ENCODE measurements at regions not wholly inside any gene's neighbourhood (a gene's known extent, or its start where the extent isn't known, plus 50 kb on each side); places are given as distances from the start of the nearest gene placed in this dataset.

DNA sequence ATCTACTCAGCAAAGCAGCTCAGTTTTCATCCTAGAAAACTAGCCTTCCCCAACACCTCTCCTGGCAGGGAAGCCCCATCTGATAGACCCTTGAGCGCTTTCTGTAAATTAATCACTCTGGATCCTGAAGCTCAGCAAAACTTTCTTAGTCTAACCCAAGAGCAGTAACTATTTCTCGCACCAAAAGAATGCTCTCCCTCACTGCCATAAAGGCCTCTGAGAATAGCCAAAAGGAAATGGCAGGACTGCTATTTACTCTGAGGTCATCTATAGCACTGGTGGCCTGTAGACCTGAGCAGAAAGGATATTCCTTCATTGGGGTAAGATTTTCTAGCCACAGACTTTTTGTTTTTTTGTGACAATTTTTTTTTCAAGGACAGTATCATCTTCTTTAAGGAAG, 345.8 kb upstream of the ADAMTS9 start:
- Histone ChIP-seq H3K9me3 (ENCODE audit: control insufficient read depth, low read length) (no peaks in the 10 kb centered on the region), H3K36me3 (ENCODE audit: control insufficient read depth, insufficient read depth, low read length) (no peaks in the 10 kb centered on the region), H3K27me3 (ENCODE audit: control insufficient read depth, insufficient read depth, low read length, poor library complexity, severe bottlenecking) (no peaks in the 10 kb centered on the region), H3K4me1 (ENCODE audit: control insufficient read depth, insufficient read depth, low read length) (no peaks in the 10 kb centered on the region), H3K4me3 (ENCODE audit: low read length) (no peak overlapping the region), H3K9ac (ENCODE audit: extremely low read depth, low read length, poor library complexity, severe bottlenecking) (no peak overlapping the region), H3K27ac (ENCODE audit: low read depth, low read length) (no peak overlapping the region)
- Mint-ChIP-seq H3K36me3 (ENCODE audit: low read depth) (no peaks in the 10 kb centered on the region), H3K9me3 (no peaks in the 10 kb centered on the region), H3K27ac (no peak overlapping the region), H3K27me3 (ENCODE audit: insufficient read depth) (no peaks in the 10 kb centered on the region), H3K4me3 (no peak overlapping the region), H3K4me1 (peaks cover 11% of the 10 kb centered on the region)
- TF ChIP-seq, protein P1, sequence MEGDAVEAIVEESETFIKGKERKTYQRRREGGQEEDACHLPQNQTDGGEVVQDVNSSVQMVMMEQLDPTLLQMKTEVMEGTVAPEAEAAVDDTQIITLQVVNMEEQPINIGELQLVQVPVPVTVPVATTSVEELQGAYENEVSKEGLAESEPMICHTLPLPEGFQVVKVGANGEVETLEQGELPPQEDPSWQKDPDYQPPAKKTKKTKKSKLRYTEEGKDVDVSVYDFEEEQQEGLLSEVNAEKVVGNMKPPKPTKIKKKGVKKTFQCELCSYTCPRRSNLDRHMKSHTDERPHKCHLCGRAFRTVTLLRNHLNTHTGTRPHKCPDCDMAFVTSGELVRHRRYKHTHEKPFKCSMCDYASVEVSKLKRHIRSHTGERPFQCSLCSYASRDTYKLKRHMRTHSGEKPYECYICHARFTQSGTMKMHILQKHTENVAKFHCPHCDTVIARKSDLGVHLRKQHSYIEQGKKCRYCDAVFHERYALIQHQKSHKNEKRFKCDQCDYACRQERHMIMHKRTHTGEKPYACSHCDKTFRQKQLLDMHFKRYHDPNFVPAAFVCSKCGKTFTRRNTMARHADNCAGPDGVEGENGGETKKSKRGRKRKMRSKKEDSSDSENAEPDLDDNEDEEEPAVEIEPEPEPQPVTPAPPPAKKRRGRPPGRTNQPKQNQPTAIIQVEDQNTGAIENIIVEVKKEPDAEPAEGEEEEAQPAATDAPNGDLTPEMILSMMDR (conservative IDR thresholded peaks at IDR 0.05) = no peak
- 90 to 97% methylated on average over 2 of the region's 2 CpGs for WGBS, 2 experiments (ENCODE audit: insufficient coverage in 1 of 2, insufficient read length in 1 of 2)
- DNase-seq = no peak

DNA sequence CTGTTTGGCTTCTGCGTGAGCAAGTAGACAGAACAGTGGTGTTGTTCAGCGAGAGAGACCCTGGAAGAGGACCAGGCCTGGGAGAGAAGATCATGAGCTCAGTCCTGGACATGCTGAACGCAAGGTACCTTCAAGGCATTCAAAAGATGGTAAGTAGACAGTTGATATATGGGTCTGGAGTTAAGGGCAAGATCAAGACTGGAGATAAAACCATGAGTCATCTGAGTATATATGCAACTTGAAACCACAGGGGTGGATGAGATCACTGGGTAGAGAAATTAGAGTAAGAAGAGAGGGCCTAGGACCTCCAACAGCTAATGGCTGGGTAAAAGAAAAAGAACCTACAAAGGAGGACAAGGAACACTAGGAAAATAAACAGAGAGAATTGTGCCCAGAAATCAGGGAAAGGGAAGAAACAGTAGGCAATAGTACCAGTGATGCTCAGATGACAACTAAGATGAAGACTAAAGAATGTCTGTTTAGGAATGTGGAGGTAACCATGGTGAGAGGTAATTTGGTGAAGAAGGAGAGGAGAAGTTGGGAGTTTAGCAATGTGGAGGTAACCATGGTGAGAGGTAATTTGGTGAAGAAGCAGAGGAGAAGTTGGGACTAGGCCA, 343.2 kb upstream of the ADAMTS9 start:
- no peak for DNase-seq
- Mint-ChIP-seq H3K27me3 (ENCODE audit: insufficient read depth) (no peaks in the 10 kb centered on the region), H3K9me3 (no peaks in the 10 kb centered on the region), H3K27ac (no peak overlapping the region), H3K36me3 (ENCODE audit: low read depth) (no peaks in the 10 kb centered on the region), H3K4me1 (peaks cover 11% of the 10 kb centered on the region), H3K4me3 (no peak overlapping the region)
- WGBS, 2 experiments (ENCODE audit: insufficient coverage in 1 of 2, insufficient read length in 1 of 2) = 96 to 98% methylated on average over 3 of the region's 3 CpGs
- no peaks in the 10 kb centered on the region for H3K27me3 ChIP-seq (ENCODE audit: control insufficient read depth, insufficient read depth, low read length, poor library complexity, severe bottlenecking)
- no peaks in the 10 kb centered on the region for H3K36me3 ChIP-seq (ENCODE audit: control insufficient read depth, insufficient read depth, low read length)
- TF ChIP-seq, protein P1 (conservative IDR thresholded peaks at IDR 0.05) = no peak
- H3K9ac ChIP-seq (ENCODE audit: extremely low read depth, low read length, poor library complexity, severe bottlenecking) = no peak overlapping the region
- H3K4me3 ChIP-seq (ENCODE audit: low read length) = no peak overlapping the region
- H3K9me3 ChIP-seq (ENCODE audit: control insufficient read depth, low read length) = no peaks in the 10 kb centered on the region
- no peaks in the 10 kb centered on the region for H3K4me1 ChIP-seq (ENCODE audit: control insufficient read depth, insufficient read depth, low read length)
- H3K27ac ChIP-seq (ENCODE audit: low read depth, low read length) = no peak overlapping the region

DNA sequence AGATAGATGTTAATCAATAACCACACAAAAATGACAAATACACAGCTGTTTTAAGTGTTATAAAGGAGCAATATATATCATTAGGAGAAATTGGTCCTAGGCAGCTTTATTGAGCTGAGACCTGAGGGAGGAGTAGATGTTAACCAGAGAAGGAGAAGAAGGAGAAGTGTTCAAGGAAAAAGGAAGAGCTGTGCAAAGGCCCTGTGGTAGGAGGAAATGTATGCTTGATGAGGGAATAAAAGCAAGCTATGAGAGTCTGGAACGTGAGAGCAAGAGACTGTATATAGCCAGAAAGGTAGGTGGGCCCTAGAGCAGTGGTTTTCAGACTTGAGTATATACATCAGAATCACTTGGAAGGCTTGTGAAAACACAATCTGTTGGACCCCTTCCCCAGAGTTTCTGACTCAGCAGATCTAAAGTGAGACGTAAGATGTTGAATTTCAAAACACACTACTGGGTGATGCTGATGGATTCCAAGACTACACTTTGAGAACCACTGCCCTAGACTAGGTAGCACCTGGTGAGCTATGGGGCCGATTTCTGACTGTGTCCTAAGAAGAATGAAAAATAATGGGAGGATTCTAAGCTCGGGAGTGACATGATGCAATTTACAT, 342.3 kb upstream of the ADAMTS9 start:
- Histone ChIP-seq H3K36me3 (ENCODE audit: control insufficient read depth, insufficient read depth, low read length) (no peaks in the 10 kb centered on the region), H3K9me3 (ENCODE audit: control insufficient read depth, low read length) (no peaks in the 10 kb centered on the region), H3K27me3 (ENCODE audit: control insufficient read depth, insufficient read depth, low read length, poor library complexity, severe bottlenecking) (no peaks in the 10 kb centered on the region), H3K27ac (ENCODE audit: low read depth, low read length) (no peak overlapping the region), H3K9ac (ENCODE audit: extremely low read depth, low read length, poor library complexity, severe bottlenecking) (no peak overlapping the region), H3K4me1 (ENCODE audit: control insufficient read depth, insufficient read depth, low read length) (no peaks in the 10 kb centered on the region), H3K4me3 (ENCODE audit: low read length) (no peak overlapping the region)
- no peak overlapping the region for H3K27ac Mint-ChIP-seq
- no peaks in the 10 kb centered on the region for H3K36me3 Mint-ChIP-seq (ENCODE audit: low read depth)
- H3K9me3 Mint-ChIP-seq = no peaks in the 10 kb centered on the region
- no peak overlapping the region for H3K4me3 Mint-ChIP-seq
- no peaks in the 10 kb centered on the region for H3K27me3 Mint-ChIP-seq (ENCODE audit: insufficient read depth)
- H3K4me1 Mint-ChIP-seq = peaks cover 8% of the 10 kb centered on the region
- WGBS, 2 experiments (ENCODE audit: insufficient coverage in 1 of 2, insufficient read length in 1 of 2) = 92 to 93% methylated on average over 3 to 4 of the region's 4 CpGs
- TF ChIP-seq, protein P1 (conservative IDR thresholded peaks at IDR 0.05) = no peak
- DNase-seq = no peak

All from endodermal cell (in vitro differentiated cells).